HG02571 (cell line): ENCODE measurements at regions not wholly inside any gene's neighbourhood (a gene's known extent, or its start where the extent isn't known, plus 50 kb on each side); places are given as distances from the start of the nearest gene placed in this dataset.

Source experiments
- ATAC-seq: cut with Tn5 transposase; IDR thresholded peaks from one replicate; pipeline ENCODE4 v1.9.1; 2021; ENCODE audit warnings: mild to moderate bottlenecking, moderate library complexity; ENCODE audit not compliant: unreplicated experiment

DNA sequence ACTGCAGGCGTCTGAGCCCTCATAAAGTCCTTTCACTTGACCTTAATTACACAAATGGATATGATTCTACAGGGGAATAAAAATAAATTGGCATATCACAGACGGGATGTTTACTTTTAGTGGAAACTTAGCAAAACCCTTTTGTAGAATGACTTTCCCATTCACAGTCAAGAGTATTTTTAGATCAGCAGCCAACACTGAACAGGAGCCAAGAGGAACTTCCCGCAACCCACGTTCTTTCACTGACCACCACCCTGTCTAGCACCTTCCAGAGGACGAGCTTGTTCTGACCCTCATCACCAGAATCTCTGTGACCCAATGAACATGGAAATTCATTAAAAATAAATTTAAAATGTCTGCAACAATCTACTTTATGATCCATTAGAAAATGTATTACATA is 119.0 kb upstream of the SNTG2 start:
- no peak for ATAC-seq

DNA sequence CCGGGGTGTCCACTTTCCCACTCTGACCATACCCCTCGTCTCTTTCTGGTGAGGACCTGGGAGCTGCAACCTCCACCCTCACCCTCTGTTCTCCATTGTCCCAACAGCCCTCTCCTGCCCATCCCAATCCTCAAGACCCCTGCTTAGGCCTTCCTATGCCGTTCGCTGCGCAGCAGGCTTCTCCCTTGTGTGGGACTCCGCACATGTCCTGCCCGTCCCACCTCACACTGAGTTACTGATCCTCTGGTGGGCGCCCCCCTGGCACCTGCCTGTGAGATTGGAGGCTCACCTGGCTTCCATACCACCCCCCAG is 119.5 kb upstream of the SNTG2 start:
- no peak for ATAC-seq

DNA sequence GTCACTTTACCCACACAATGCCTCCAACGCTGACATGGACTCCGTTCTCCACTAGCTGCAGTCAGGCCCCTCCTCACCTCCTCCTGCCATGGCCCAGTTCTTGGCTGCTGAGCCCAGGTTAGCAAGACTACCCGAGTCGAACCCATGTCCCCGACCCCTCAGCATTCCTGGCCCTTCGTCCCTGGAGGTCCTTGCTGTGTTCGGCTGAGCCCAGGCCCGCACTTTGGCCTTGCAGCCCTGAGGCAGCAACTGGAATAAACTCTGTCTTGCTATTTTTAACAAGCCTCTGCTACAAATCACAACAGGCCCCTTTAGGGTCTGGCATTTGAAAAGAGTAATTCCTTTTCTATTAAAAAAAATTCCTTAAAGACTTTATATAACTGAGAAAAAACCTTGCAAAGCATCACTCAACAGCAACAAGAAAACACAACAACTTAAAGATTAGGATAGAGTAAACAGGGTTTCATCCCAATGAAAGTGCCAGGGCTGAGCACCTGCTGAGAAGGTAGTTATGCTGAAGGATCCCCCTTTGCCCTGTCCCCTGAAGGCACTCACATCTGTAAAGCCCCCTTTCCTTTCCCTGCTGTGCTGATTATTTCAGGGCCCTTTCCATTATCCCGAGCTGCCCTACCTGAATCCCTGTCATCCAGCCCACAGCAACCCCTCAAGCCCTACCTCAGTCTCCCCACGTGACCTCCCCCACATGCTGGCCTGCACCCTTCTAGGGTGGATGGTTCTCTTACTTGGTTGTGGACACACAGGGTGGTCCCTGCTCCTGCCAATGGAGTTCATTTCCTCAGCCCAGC is 120.0 kb upstream of the SNTG2 start:
- ATAC-seq = no peak

DNA sequence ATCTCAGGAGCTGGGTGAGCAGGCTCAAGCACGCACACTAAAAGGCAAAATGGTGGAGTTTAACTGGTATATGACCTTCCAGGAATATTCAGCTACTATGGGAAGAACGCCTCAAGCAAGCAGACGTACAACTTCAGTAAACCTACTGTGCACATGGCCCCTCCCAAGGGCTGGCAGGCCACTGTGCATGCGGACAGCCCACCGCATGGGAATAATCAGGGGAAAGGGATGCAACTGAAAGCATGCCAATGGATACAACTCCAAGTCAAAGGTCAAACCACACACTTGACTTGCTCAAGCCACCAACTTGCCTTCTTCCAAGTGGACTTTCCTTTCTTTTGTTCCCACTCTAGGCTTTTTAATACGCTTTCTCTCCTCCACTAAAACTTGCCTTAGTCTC is 121.6 kb upstream of the SNTG2 start:
- ATAC-seq = no peak

DNA sequence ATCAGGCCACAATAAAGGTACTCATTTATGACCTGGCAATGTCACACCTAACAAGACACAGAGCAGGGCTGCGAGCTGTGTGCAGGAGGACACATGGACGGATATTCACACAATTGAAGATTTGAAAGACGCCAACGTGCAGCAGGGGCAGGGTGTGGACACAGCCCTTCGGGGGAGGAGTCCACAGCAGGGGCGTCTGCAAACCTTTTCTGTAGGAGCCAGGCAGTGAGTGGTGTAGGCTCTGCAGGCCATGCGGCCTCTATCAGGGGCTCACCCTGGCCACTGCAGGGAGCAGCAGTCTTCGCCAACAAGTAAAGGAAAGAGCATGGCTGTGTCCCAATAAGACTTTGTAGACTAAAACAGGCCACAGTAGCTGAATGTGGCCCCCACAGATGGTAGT is 125.7 kb upstream of the SNTG2 start:
- no peak for ATAC-seq

DNA sequence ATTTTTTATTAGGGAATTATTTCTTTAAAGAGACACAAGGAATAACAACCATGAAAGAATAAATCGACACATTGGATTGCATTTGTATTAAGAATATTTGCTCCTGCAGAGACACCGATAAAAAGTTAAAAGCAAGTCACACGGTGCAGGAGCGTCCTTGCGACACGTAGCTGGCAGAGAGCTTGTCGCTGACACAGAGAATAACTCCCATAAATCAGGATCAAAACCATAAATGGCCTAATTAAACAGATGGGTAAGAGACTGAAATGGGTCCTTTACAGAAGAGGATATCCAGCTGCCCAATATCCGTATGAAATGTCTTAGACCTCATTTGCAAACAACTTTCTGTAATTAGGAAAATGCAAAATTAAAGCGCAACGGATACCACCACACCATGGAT is 126.1 kb upstream of the SNTG2 start:
- no peak for ATAC-seq

DNA sequence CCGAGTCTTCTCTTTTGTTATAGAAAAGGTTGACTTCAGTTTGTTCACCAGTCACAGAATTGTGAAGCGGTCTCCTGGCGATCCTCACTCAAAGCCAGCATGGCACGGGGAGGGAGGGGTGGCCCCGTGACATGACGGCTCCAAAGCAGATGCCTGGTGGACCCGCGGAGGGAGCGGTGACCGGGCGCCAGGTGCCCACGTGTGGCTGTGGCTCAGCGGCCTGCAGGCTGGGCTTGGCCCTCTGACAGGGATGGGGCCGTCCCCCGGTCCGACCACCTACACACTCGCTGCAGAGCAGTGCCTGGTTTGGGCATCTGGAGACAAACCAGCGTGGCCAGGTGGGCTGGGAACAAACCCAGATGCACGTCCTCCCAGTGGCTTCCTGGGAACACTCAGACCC is 129.1 kb upstream of the SNTG2 start:
- no peak for ATAC-seq

DNA sequence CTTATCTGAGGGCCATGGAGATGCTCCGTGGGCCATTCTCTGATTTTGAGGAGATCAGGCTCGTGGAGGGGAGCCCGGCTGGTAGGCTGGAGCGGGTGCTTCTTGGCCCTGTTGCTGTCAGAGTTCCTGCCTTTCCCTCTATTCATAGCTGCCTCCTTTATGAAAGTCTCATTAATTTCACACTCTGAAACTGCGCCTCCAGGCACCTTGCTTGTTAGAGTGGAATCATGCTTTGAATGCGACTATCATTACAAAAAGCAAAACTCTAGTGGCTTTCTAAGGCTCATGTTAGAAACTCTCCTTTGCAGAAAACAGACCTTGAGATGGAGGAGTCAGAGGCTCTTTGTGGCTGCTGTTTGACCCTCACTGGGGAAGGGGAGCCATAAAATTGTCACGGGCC is 131.0 kb upstream of the SNTG2 start:
- ATAC-seq = no peak

DNA sequence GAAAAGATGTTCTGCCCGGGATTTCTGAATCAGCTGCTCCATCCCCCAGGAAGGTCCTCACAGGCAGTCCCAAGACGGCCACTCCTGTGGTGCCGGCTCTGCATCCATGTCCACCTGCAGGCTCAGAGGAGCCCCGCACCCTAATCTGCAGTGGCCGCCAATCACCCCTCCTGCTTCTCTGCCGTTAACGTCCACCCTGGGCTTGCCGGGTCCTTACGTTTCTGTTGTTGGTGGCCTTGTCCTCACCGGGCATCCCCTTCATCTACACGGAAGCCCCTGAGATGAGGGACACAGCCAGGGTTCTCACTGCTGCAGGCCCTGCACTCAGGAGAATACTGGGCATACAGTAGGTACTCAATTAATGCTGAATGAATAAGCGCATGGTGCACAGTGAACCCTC is 131.5 kb upstream of the SNTG2 start:
- no peak for ATAC-seq

DNA sequence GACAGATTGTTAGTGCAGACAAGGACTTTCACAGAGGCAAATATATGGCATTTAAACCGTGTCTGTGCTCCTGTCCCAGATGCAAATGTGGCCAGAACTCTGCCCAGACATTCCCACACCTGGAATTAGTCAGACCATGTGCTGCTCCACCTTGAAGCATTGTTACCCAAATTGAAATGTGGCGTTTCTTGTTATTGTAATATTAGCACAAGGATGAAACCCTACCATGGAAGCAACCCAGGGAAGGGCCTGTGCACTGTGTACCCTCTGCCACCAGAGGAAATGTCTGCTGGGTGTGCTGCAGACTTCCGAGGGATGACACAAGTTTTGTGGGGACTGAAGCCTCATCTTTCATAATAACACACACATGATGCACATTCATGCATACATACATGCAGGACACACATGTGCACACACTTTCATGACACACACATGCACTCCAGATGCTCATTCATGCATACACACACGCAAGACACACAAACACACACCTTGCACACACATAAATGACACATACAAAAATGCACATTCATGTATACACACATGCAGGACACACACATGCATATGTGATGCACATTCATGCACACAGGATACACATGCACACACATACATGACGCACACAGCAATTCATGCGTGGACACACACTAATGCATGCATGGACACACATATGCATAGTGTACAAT is 133.2 kb upstream of the SNTG2 start:
- no peak for ATAC-seq

DNA sequence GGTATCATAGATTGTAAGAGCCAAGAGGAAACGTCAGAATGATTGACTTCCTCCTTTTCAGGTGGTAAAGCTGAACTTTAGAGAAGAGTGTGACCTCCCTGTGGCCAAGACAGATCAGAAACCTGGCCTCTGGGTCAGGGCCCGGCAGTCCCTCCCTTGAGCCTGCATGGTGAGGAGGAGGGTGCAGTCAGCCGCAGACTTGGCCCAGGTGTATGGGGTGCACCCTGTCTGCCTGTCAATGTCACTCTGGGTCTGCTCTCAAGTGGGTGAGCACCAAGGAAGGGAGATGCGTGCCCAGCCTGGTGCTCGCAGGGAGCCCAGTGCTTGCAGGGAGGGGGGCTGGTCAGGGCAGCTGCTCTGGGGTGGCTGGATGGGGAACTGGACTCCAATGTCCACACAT is 134.4 kb upstream of the SNTG2 start:
- no peak for ATAC-seq

DNA sequence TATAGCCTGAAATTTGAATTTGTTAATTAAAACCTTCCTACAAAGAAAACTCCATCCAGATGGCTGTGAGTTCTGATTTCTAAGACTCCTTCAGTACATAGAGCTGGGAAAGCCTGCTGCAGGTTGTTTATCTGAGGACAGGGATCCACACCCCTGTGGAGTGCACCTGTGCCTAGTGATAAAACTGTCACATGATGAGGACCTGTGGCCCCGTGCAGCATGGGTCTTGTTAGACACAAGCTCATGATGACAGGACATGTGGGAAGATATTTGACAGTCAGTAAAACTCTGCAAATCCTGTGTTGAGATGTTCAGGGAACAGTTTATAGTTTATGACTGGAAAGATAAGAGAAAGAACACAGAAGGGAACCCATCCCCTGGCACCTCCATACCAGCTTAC is 133.2 kb upstream of the TMEM18 start:
- no peak for ATAC-seq

DNA sequence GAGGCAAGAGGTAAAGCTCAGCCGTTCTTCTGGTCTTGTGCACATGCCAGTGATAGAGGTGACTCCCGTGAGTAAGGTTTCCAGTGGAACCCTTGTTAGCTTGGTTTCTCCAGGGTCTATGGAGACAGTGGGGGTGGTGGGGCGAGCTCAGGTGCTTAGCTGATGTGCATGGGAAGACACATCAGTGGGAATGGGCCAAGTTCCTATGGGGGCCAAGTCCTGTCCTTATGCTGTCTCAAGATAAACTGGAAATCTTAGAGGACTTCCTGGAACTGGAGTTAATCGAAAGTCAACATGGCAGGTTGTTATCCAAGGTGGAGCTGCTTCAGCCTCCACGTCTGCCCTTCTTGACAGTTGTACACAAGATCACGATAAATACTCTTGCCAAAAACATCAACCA is 130.1 kb upstream of the TMEM18 start:
- no peak for ATAC-seq

DNA sequence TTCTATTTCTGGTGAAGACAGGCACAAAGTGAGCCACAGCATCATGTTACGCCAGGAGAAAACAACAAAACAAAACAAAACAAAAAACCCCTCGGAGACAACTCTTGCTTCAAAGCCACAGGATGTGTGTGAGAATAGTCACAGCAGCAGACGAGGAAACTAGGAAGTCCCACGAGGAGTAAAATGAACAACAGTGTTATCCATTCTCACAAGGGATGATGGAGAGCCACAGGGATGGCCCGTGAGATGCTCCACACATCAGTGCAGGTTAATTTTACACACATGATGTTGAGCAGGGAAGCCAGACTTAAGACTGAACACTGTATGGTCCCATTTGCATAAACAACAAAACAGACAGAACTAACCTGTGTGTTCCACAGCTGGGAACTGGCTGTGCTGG is 128.5 kb upstream of the TMEM18 start:
- no peak for ATAC-seq

DNA sequence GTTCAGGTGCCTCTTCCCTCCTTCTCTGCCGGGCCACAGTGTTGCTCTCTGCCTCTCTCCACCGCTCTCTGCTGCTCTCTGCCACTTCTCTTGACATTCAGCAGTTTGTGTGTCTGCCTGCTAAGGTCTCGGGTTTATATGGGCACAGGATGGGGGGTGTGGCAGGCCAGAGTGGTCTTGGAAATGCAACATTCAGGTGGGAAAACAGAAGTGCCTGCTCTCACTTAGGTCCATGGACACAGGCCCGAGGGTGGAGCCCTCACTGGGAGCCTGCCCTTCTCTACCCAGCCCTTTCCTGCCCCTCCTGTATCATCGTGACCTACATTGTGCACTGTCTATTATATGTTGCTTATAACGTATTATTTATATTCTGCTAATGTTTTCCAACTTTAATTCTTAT is 120.8 kb upstream of the TMEM18 start:
- no peak for ATAC-seq

DNA sequence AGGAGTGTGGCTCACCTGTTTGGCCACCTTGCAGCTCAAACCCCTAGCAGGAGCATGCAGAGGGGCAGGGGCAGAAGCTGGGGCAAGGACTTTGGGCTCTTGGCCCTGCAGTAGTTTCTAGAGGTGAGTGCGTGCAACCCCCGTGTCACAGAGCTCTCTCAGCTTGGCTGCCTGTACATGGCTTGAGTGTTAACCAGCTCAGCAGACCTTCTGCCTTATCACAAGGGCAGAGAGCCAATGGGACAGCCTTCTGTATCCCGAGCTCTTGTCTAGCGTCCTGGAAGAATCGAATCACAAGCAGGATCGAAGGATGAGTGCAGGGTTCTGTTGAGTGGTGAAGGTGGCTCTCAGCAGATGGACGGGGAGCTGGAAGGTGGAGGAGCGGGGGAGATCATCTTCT is 120.3 kb upstream of the TMEM18 start:
- no peak for ATAC-seq

DNA sequence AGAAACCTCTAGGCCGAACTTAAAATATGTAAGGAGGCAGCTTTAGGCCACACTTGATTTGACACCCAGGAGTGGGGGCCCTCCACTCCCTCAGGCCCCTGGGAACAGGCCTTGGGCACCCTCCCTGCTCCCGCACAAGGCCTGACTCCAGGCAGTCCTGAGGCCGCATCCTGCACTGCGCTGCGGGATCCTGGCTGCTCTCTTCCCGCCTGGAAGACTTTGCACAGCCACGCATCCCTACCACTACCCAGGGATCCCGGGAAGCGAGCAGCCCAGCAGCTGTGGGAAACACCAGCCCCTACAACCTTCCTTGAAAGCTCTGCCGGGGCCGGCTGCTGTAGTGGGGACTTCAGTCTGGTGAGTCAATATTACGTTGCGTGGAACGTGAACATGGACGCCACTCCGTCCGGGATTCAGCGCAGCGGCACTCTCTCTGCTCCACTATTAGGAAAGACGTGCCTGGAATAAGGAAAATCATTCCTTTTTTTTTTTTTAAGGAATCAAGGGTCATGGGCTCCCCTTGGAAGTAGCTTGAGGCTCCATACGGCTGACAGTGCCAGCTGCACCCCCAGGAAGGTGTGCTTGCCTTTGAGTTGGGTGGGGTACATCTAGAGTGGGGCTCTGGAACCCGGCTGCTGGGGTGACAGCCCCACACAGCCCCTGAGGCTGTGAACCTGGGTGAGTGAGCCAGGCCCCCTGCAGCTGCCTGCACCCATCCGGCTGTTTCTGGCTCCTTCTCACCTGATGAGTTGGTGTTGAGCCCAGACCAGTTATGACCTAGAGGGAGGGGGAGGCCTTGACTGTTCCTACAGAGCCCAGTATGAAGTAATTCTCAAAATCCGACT is 119.2 kb upstream of the TMEM18 start:
- ATAC-seq = no peak

DNA sequence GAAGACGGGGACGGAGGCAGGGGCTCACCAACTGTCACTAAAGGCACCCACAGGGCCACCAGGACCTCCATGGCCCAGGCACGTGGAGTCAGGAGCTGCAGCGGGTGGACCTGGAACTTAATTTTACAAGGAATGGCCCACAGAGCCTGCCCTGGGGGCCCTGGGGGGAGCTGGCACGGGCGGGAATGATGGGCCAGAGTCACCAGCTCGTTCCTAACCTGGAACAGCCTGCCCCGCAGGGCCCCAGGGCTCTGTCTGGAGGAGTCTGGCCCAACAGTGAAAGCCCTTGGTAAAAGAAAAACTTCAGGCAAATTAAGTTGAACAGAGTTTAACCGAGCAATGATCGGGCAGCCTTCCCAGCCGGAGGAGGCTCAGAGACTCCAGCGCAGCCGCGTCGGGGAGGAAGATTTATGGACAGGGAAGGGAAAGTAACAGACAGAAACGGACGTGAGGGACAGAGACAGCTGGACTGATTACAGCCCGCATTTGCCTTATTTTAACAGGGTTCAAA is 118.4 kb upstream of the TMEM18 start:
- no peak for ATAC-seq

DNA sequence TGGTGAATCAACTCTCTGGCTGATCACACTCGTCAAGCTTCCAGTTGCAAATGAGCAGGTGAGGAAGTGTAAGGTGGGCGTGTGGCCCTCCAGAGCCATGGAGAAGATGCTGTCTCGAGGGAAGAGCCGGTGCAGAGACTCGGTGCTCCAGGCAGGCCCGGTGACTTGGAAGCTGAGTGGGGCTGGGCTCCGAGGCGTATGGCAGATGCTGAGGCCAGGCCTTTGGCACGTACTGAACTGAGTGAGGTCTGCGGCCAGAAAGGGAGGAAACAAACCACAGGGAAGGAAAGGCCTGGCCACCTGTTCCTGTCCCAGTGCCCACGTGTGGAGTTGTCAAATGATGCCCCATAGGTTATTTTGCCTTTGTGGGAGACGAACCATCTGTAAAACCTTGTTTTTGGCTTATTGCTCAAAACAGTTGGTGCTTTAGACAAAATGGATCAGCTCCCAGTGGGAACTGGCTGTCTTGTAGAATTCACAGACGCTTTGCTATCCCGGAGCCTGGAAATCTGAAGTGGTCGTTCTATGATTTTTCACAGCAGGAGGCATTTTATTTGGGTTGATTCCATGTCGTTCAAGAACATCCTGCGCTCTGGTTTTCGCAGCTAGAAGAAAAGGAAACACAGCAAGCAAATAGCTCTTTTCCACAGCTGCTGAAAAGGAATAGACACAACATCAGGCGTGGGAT is 117.5 kb upstream of the TMEM18 start:
- ATAC-seq = no peak

DNA sequence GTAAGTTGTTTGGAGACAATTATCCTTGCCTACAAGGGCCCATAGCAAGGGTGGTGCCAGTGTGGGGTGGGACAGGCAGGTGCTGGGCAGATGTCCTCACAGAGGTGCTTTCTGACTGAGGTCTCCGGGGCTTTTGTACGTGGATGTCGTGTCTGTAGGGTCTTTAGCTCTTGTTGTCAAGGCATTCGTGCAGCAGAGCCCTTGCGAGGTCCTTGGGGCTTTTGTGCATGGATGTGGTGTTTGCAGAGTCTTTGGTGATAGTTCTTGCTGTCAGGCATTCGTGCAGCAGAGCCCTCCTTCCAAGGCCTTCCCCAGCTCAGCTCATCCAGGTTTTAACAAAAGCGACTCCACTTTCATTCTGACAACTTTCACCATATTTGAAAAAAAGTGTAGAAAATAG is 116.0 kb upstream of the TMEM18 start:
- ATAC-seq = no peak

DNA sequence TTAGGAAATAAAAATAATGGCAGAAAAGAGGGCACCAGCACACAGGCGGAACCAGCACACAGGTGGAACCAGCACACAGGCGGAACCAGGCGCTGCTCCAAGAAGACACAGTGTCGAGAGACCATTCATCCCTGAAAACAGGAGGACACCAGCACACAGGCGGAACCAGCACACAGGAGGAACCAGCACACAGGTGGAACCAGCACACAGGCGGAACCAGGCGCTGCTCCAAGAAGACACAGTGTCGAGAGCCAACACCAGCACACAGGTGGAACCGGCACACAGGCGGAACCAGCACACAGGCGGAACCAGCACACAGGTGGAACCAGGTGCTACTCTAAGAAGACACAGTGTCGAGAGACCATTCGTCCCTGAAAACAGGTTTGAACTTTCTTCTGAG is 115.5 kb upstream of the TMEM18 start:
- no peak for ATAC-seq
